Kidney glomerular epithelial cell (primary cell): ENCODE measurements at regions not wholly inside any gene's neighbourhood (a gene's known extent, or its start where the extent isn't known, plus 50 kb on each side); places are given as distances from the start of the nearest gene placed in this dataset.
"Not testable (repeated sequence)": the region's sequence is repeated elsewhere in the genome, so short reads cannot be mapped to it uniquely, and the experiment has no call there.

ENCODE experiments used
- DNase-seq: peaks from one replicate; lab custom pipeline; 2025; lab: John Stamatoyannopoulos, UW

DNA sequence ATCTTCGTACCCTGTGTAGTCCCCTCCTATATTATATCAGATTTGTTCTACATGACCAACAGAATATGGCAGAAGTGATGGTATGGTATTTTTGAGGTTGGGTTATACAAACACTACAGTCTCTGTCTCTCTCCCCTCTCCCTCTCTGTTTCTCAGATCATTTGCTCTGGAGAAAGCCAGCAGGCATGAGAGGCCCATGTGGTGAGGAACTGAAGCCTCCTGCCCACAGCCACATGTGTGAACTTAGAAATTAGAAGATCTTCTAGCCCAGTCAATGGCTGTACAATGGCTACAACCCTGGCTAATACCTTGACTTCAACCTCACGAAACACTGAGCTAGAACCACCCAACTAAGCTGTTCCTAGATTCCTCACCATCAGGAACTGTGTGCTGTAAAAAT is 250.6 kb downstream of the SMAD2 start:
- no peak for DNase-seq

GRCh38 chr18:47677952-47678351 is 252.5 kb downstream of the SMAD2 start:
- DNase-seq: no peak

DNA sequence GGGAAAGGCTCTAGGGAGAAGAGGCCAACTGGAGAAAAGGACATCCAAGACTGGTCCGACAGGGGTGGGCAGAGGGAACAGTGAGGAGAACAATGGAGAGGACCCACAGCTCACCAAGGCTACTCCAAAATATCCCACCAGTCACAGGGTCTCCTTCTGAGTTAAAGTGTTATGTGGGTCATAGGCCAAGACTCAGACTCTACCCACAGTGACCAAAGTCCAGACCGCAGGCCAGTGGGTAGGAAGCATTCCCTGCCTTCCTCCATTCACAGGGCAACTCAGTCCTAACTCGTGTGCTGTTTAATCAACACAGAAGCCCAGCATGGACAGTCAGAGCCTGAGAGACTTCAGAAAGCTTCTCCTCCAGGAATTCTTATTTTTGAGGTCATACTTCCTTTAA is 260.6 kb downstream of the SMAD2 start:
- no peak for DNase-seq

GRCh38 chr18:47658498-47658897 is 272.0 kb downstream of the SMAD2 start:
- DNase-seq: no peak

GRCh38 chr18:47654988-47655387 is 275.5 kb downstream of the SMAD2 start:
- no peak for DNase-seq

GRCh38 chr18:47644896-47645295 is 285.6 kb downstream of the SMAD2 start:
- DNase-seq: no peak

DNA sequence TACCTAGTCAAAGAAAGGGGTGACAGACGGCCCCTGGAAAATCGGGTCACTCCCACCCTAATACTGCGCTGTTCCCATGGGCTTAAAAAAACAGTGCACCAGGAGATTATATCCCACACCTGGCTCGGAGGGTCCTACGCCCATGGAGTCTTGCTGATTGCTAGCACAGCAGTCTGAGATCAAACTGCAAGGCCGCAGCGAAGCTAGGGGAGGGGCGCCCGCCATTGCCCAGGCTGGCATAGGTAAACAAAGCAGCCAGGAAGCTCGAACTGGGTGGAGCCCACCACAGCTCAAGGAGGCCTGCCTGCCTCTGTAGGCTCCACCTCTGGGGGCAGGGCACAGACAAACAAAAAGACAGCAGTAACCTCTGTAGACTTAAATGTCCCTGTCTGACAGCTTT is 292.9 kb downstream of the SMAD2 start:
- DNase-seq: not testable (repeated sequence)

DNA sequence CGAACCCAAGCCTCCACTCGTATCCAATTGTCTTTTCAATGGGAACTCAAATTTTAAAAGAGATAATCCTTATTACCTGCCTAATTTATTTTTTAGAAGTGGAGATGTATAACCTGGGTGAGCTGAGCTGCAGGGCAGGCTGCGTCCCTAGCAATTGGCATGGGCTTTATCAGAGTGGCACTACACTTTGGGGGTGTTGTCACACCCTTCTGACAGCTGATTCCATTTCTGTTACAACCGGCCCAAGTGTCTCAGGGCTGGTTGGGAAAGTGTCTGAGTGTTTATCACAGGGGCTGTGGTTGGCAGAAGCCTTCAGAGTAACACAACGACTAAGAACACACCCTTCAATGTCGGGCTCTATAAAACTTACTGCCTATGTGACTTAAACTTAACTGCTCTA is 295.0 kb downstream of the SMAD2 start:
- no peak for DNase-seq

DNA sequence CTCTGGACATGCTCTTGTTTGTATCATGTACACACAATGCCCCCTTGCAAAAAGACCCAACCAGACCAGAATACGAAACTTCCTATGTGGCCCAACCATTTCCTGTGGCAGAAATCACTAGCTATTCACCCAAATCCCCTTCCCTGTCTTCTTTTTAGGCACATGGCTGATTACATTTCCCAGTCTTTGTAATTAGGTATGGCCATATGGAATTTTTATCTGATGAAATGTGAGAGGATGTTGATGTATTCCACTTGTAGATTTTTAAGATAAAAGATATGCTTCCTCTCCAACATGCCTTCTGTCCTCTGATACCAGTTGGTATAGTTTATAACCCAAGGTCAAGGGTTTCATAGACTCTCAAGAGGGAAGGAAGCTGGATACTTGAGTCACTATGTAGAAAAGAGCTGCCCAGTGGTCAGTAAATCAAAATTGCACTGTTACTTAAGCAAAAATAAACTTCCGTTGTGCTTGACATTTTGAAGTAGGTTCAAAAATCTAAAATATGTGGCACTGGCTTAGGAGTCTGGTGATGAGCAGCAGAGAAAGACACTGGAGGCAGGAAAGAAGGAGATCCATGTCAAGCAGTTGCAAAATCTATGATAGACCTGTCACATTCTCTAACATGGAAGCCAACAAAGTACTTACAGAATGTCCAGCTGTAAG is 297.4 kb downstream of the SMAD2 start:
- no peak for DNase-seq

DNA sequence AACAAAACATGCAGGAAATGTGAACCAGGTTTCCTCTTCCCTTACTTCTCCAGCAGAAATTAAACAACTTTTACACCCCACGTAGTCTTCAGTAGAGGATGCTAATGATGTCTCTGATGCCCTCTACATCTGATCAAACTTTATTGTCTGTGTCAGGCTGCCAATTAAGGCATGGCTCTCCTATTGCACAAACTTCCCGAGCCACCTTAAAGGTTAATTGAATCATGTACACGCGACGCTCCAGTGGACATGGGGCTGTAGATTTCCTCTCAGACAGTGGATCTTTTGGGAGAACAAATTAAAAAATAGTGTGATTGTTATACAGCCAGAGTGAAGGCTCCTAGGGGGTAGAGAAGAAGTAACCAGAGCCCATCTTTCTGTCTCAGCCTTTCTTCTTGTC is 301.6 kb downstream of the SMAD2 start:
- no peak for DNase-seq

DNA sequence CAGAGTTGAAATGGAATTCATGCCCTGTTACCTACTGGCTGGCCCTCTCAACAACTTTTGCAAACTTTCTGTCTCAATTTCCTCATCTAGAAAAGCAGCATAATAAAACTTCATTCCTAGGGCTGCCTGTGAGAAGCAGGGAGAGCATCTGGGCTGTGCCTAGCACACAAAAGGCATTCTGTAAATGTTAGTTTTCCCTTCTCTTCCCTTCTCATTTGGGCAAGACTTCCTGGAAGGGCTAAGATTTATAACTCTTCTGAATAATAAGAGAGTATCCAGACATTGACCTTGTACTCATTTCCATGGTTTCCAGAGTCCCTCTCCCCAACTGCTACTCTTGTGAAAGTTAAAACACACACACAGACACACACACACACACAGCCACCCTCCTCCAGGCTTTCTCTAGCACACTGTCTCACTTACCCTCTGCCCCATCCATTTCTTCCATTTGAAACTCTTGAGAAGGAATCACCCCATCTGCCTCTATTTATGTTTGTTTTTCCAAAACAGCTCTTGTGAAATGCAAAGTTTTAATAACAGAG is 302.1 kb downstream of the SMAD2 start:
- no peak for DNase-seq

DNA sequence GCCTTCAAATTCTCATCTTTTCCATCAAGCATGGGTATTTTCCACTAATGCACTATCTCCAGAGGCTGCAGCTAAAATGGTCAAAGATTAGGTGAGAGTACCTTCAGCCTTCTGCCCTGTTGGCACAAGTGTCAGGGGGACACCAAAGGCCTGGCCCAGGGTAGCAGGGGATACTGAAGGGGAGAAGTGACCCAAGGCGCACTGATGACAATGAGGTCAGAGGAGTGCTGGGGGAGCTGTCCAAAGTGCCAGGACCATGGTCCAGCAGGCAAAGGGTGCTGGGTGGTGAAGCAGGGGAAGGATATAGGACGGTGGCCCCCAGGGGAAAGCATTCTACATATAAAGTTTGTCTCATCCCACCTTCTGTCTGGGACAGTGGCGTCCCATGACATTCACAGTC is 303.4 kb downstream of the SMAD2 start:
- no peak for DNase-seq

DNA sequence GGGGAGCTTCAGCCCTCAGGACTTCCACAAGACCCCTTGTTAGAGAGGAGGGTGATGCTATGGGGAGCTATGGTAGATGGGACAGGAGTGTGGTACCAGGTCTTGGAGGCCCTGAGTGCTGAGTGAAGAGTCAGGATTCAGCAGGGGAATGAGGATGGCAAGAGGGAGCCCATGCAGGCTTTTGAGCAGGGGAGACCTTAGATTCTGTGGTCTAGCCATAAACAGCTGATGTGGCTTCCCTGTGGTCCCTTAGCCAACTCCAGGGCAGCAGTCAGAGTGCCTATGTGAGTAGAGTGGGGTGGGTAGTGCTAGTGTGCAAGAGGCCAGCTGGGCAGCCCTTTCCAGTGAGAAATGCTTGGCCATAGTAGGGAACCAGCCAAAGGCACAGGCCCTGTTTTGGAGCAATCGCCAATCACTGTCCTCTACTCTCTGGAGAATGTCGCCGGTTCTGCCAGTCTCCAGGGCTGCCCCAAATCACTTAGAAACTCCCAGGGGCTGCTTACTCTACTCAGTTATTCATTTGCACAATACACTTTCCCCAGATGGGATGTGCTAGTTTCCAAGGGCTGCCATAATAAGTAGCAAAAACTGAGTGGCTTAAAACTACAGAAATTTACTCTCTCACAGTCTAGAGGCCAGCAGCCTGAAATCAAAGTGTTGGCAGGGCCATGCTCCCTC is 310.5 kb downstream of the SMAD2 start:
- no peak for DNase-seq

DNA sequence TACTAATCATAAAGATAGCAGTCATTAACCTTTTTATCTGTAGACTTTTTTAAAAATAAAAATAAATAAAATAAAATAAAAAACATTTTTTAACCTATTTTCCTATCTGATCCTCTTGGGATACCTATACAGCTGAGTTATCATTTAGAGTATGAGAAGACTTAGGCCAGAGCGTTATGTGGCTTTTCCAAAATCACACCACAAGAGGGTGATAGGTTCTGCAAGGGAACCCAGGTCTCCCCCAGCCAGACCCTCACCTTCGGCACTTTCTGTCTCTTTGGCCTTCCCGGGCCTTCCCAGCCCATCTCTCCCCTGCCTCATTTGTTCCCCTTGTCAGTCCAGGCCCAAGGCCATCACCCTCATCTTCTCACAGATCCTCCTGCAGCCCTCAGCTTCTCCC is 311.7 kb downstream of the SMAD2 start:
- DNase-seq: no peak

DNA sequence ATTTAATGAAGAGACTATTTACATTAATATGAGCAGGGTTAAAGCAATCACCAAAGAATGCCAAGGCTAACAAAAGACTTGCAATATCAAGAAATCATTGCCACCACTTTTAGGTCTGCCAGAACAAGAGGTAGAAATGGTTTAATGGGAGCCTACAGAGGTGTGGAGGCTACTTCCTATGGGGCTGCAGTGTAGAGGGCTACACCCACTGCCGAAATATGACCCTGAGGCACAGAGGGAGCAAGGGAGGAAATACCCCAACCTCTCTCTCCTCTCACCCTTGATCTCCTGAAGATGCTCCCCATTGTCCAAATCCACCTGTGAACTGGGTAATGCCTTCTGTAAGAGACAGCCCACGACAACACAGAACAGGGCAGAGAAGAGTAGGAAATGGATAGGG is 315.4 kb downstream of the SMAD2 start:
- DNase-seq: no peak

DNA sequence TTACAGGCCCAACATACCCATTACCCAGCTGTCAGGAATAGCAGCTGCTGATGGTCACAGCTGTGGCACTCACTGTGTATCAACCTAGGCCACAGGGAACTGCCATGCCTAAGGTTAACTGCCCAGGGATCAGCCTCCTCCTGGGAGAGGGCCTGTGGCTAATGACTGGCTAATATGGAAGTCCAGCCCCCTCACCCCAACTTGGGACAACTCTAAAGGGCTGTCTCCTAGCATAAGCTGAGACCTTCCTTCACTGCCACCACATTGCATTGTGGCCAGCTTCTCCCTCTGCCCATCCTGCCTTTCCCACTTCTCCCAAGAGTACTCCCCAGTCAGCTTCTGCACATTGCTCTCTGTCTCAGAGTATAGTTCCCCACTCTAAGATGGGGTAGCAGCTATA is 316.5 kb downstream of the SMAD2 start:
- DNase-seq: no peak

DNA sequence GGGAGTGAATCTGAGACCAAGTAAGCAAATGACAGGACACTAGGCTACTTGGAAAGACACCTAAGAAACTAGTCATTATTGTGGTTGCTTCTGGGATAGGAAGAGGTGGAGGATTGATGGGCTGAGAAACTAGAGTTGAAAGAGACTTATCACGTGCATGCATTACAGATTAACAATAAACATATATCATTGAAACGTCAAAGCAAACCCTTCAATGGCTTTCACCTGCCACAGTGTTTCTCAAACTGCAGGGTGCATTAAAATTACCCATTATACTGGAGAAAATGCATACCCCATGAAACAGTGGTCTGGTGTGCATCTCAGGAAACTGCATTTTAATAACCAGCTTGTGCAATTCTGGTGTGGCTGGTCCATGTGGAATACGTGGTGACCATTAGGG is 318.8 kb downstream of the SMAD2 start:
- DNase-seq: no peak

DNA sequence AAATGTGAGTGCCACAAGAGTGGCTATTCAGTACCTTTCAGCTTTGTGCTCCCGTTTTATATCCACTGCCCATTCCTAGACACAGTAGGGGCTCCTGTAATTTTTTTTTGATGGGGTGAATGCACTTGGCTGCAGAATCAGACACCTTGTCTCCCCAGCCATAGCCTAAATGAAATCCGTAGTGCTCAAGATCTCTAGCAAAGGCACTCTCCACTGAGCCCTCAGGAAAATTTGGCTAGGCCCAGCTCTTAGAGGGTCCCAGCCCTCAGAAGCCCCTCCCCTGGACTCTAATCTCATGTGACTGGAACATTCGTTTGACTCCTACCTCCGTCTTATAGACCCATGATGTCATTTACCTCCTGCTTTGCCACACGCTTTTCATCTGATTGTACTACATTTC is 323.9 kb downstream of the SMAD2 start:
- DNase-seq: no peak

GRCh38 chr18:47605093-47605492 is 325.4 kb downstream of the SMAD2 start:
- DNase-seq: no peak

- no peak for DNase-seq
These were observed 326.4 kb downstream of the SMAD2 start for GRCh38 chr18:47604021-47604420.

GRCh38 chr18:47603158-47603557 is 327.3 kb downstream of the SMAD2 start:
- no peak for DNase-seq

DNA sequence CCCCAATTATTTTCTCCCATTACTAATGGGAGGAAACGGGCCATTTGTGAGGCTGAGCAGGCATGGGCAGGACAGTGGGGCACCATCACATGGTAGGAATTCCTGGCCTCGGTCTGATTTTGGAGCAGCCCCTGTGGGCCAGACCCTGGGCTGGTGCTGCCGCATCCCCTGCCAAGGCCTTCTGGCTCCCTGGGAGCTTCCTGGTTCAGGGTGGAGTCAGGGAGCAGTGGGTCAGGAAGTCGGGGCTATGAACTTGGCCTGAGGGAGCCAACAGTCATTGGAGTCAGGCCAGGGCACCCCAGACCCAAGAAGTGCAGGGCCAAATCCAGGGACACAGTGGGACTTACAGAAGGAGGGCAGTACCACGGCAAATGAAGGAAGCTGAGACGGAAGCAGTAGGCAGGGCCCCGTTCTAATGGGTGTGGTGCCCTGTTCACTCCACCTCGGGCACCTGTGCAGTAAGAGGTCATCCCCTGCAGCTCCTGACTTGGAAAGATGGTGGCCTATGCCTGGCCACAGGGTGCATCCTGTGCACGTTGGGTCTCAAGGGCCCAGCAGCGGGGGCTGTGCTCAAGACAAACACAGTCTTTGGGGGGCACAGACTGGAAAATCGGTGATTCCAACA is 328.1 kb downstream of the SMAD2 start:
- no peak for DNase-seq

GRCh38 chr18:47601581-47602272 is 328.7 kb downstream of the SMAD2 start:
- no peak for DNase-seq
